ENCODE measurements at regions not wholly inside any gene's neighbourhood (a gene's known extent, or its start where the extent isn't known, plus 50 kb on each side); places are given as distances from the start of the nearest gene placed in this dataset.

- H3K4me1 ChIP-seq (ENCODE audit: insufficient read depth), result no peaks in the 10 kb centered on the region
- DNase-seq (ENCODE audit: low spot score), result no peak
- no peak overlapping the region for H2AFZ ChIP-seq
- no peaks in the 10 kb centered on the region for H3K36me3 ChIP-seq (replicated peaks; ENCODE audit: insufficient read depth, low read depth)
- no peak overlapping the region for H3K4me3 ChIP-seq
- TF ChIP-seq EZH2phosphoT487 (IDR thresholded peaks at IDR 0.05; ENCODE audit: low read depth, severe bottlenecking, unreplicated experiment) (no peak), EZH2 (IDR thresholded peaks at IDR 0.05; ENCODE audit: borderline replicate concordance) (no peak), CTCF (IDR thresholded peaks at IDR 0.05; ENCODE audit: poor library complexity) (no peak)
- 85% methylated on average over 9 of the region's 9 CpGs for WGBS (ENCODE audit: low lambda C conversion rate, missing lambda C conversion rate)
- H3K4me2 ChIP-seq, result no peak overlapping the region
- H3K79me2 ChIP-seq, result no peaks in the 10 kb centered on the region
- no peaks in the 10 kb centered on the region for H3K9me3 ChIP-seq (ENCODE audit: low read depth)
- H3K27me3 ChIP-seq, result no peaks in the 10 kb centered on the region
- H3K9me2 ChIP-seq (replicated peaks; ENCODE audit: insufficient read depth), result no peaks in the 10 kb centered on the region
- H4K20me1 ChIP-seq (ENCODE audit: insufficient read depth, poor library complexity, severe bottlenecking), result no peaks in the 10 kb centered on the region
- no peak overlapping the region for H3K27ac ChIP-seq
Observed at GRCh38 chr13:103147961-103148360, 81.7 kb upstream of the SLC10A2 start.

- H4K20me1 ChIP-seq (ENCODE audit: insufficient read depth, poor library complexity, severe bottlenecking), result no peaks in the 10 kb centered on the region
- H3K36me3 ChIP-seq (replicated peaks; ENCODE audit: insufficient read depth, low read depth), result no peaks in the 10 kb centered on the region
- no peak overlapping the region for H3K27ac ChIP-seq
- H2AFZ ChIP-seq, result no peak overlapping the region
- no peaks in the 10 kb centered on the region for H3K4me1 ChIP-seq (ENCODE audit: insufficient read depth)
- TF ChIP-seq EZH2phosphoT487 (IDR thresholded peaks at IDR 0.05; ENCODE audit: low read depth, severe bottlenecking, unreplicated experiment), result no peak
- TF ChIP-seq EZH2 (IDR thresholded peaks at IDR 0.05; ENCODE audit: borderline replicate concordance), result no peak
- TF ChIP-seq CTCF (IDR thresholded peaks at IDR 0.05; ENCODE audit: poor library complexity), result no peak
- H3K4me3 ChIP-seq, result no peak overlapping the region
- WGBS (ENCODE audit: low lambda C conversion rate, missing lambda C conversion rate), result 89% methylated on average over 1 of the region's 1 CpG
- no peaks in the 10 kb centered on the region for H3K79me2 ChIP-seq
- H3K27me3 ChIP-seq, result no peaks in the 10 kb centered on the region
- no peaks in the 10 kb centered on the region for H3K9me2 ChIP-seq (replicated peaks; ENCODE audit: insufficient read depth)
- no peak for DNase-seq (ENCODE audit: low spot score)
- H3K9me3 ChIP-seq (ENCODE audit: low read depth), result no peaks in the 10 kb centered on the region
- H3K4me2 ChIP-seq, result no peak overlapping the region
Observed at GRCh38 chr13:103145442-103145841, 79.2 kb upstream of the SLC10A2 start.

GRCh38 chr13:103143432-103143831 lies 77.2 kb upstream of the SLC10A2 start:
- TF ChIP-seq CTCF (IDR thresholded peaks at IDR 0.05; ENCODE audit: poor library complexity) (no peak), EZH2phosphoT487 (IDR thresholded peaks at IDR 0.05; ENCODE audit: low read depth, severe bottlenecking, unreplicated experiment) (no peak), EZH2 (IDR thresholded peaks at IDR 0.05; ENCODE audit: borderline replicate concordance) (no peak)
- Histone ChIP-seq H3K4me2 (no peak overlapping the region), H3K27me3 (no peaks in the 10 kb centered on the region), H3K36me3 (replicated peaks; ENCODE audit: insufficient read depth, low read depth) (no peaks in the 10 kb centered on the region), H3K4me1 (ENCODE audit: insufficient read depth) (no peaks in the 10 kb centered on the region), H3K27ac (no peak overlapping the region), H3K79me2 (no peaks in the 10 kb centered on the region), H3K4me3 (no peak overlapping the region), H4K20me1 (ENCODE audit: insufficient read depth, poor library complexity, severe bottlenecking) (no peaks in the 10 kb centered on the region), H3K9me3 (ENCODE audit: low read depth) (no peaks in the 10 kb centered on the region), H2AFZ (no peak overlapping the region), H3K9me2 (replicated peaks; ENCODE audit: insufficient read depth) (no peaks in the 10 kb centered on the region)
- no peak for DNase-seq (ENCODE audit: low spot score)

- no peak for TF ChIP-seq EZH2 (IDR thresholded peaks at IDR 0.05; ENCODE audit: borderline replicate concordance)
- TF ChIP-seq EZH2phosphoT487 (IDR thresholded peaks at IDR 0.05; ENCODE audit: low read depth, severe bottlenecking, unreplicated experiment), result no peak
- TF ChIP-seq CTCF (IDR thresholded peaks at IDR 0.05; ENCODE audit: poor library complexity), result no peak
- H2AFZ ChIP-seq, result no peak overlapping the region
- no peaks in the 10 kb centered on the region for H3K79me2 ChIP-seq
- H3K9me2 ChIP-seq (replicated peaks; ENCODE audit: insufficient read depth), result no peaks in the 10 kb centered on the region
- no peak overlapping the region for H3K4me2 ChIP-seq
- H3K4me1 ChIP-seq (ENCODE audit: insufficient read depth), result no peaks in the 10 kb centered on the region
- H3K27ac ChIP-seq, result no peak overlapping the region
- no peaks in the 10 kb centered on the region for H3K9me3 ChIP-seq (ENCODE audit: low read depth)
- no peaks in the 10 kb centered on the region for H4K20me1 ChIP-seq (ENCODE audit: insufficient read depth, poor library complexity, severe bottlenecking)
- H3K36me3 ChIP-seq (replicated peaks; ENCODE audit: insufficient read depth, low read depth), result no peaks in the 10 kb centered on the region
- no peaks in the 10 kb centered on the region for H3K27me3 ChIP-seq
- WGBS (ENCODE audit: low lambda C conversion rate, missing lambda C conversion rate), result 64% methylated on average over 2 of the region's 2 CpGs
- no peak overlapping the region for H3K4me3 ChIP-seq
- no peak for DNase-seq (ENCODE audit: low spot score)
Observed at GRCh38 chr13:103142151-103142550, 75.9 kb upstream of the SLC10A2 start.

All from hepatocyte (in vitro differentiated cells).